ENCODE measurements at regions not wholly inside any gene's neighbourhood (a gene's known extent, or its start where the extent isn't known, plus 50 kb on each side); places are given as distances from the start of the nearest gene placed in this dataset.

GRCh38 chr10:46234431-46235060, 52.3 kb upstream of the ANTXRL start:
- no peaks in the 10 kb centered on the region for H3K27me3 ChIP-seq (ENCODE audit: control insufficient read depth in 2 of 2, insufficient read depth in 2 of 2, low read length in 2 of 2)
- CTCF ChIA-PET = interaction anchor here (1.4 kb wide), 1 partner anchor 32 kb away, joined by 3 read pairs; no protein-coding TSS in a partner anchor

More at GRCh38 chr10:46234431-46235060, 52.3 kb upstream of the ANTXRL start:
- BruUV-seq (replicated peaks) = no TSS peak
- H3K36me3 ChIP-seq (ENCODE audit: control insufficient read depth in 2 of 2, extremely low read depth in 1 of 2, insufficient read depth in 2 of 2, low read length in 2 of 2) = no peaks in the 10 kb centered on the region
- no peak for TF ChIP-seq POLR2A (IDR thresholded peaks at IDR 0.05; ENCODE audit: low read depth, low read length)
- TF ChIP-seq POLR2AphosphoS5 (IDR thresholded peaks at IDR 0.05; ENCODE audit: insufficient read depth, low read depth, low read length) = no peak
- TF ChIP-seq CTCF (IDR thresholded peaks at IDR 0.05; ENCODE audit: extremely low read depth in 1 of 2, insufficient read depth in 1 of 2, low read depth in 1 of 2, low read length in 2 of 2) = no peak
- no peak for TF ChIP-seq MAX (IDR thresholded peaks at IDR 0.05; ENCODE audit: insufficient read depth, insufficient read length)
- no peak for TF ChIP-seq MYC (IDR thresholded peaks at IDR 0.05; ENCODE audit: low read depth, low read length)
- TF ChIP-seq GATA2 (IDR thresholded peaks at IDR 0.05; ENCODE audit: insufficient read depth, insufficient read length, low read depth, low read length) = no peak
- no peak for TF ChIP-seq FOS (IDR thresholded peaks at IDR 0.05; ENCODE audit: borderline replicate concordance, insufficient read depth, low read length)
- TF ChIP-seq EZH2 (IDR thresholded peaks at IDR 0.05; ENCODE audit: borderline replicate concordance, low read depth, low read length, severe bottlenecking) = no peak
- TF ChIP-seq JUN (IDR thresholded peaks at IDR 0.05; ENCODE audit: borderline replicate concordance, insufficient read depth, insufficient read length, low read depth) = no peak
- no peak overlapping the region for H2AFZ ChIP-seq (ENCODE audit: low read depth, low read length)
- POLR2A ChIA-PET = no interaction called here
- dilution Hi-C loops (cut with MboI; ENCODE audit: extremely low pct_ligation_motif_present, low sequenced_read_pairs) = no loop called here
- H3K4me3 ChIP-seq (replicated peaks in 1 of 3; ENCODE audit: insufficient read depth in 1 of 3, low read depth in 1 of 3, low read length in 3 of 3) = no peak overlapping the region
- H3K79me2 ChIP-seq (ENCODE audit: control insufficient read depth, insufficient read depth, low read length) = no peaks in the 10 kb centered on the region
- H3K9me3 ChIP-seq (replicated peaks; ENCODE audit: control insufficient read depth, insufficient read depth, low read length) = no peaks in the 10 kb centered on the region
- no peaks in the 10 kb centered on the region for H3K4me1 ChIP-seq (ENCODE audit: control insufficient read depth, extremely low read depth, insufficient read depth, low read length)
- FAIRE-seq = no peak
- intact Hi-C loops (cut with micrococcal nuclease) = no loop called here
- no peaks in the 10 kb centered on the region for H3K9me1 ChIP-seq (replicated peaks; ENCODE audit: control insufficient read depth, extremely low read depth, insufficient read depth, low read length)
- H3K4me2 ChIP-seq (ENCODE audit: insufficient read depth, low read length) = no peak overlapping the region
- H3K27ac ChIP-seq (ENCODE audit: insufficient read depth, low read depth, low read length) = no peak overlapping the region
- no peaks in the 10 kb centered on the region for H4K20me1 ChIP-seq (replicated peaks; ENCODE audit: control insufficient read depth, extremely low read depth, insufficient read depth, low read length)
- H3K9ac ChIP-seq (replicated peaks; ENCODE audit: extremely low read depth, insufficient read depth, low read length) = no peak overlapping the region
- DNase-seq (ENCODE audit: low read depth, low spot score) = no peak

Data from endothelial cell of umbilical vein (primary cell).